ENCODE measurements at regions not wholly inside any gene's neighbourhood (a gene's known extent, or its start where the extent isn't known, plus 50 kb on each side); places are given as distances from the start of the nearest gene placed in this dataset.

DNA sequence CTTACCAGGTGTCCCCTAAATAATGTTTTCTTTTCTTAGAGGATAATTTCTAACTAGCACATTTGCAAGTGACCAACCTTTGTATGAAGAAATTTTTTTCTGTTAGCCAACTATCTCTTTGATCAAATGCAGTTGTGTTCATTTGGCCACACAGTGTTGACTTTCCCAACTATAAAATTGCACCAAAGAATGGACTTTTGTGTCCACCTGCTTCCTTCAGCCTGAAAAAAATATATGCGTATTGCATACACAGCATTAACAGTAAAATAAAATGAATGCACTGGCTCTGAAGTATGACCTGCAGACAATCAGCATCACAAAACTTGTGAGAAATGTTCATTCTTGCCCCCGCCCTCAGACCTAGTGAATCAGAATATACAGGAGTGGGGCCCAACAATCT is 342.0 kb downstream of the SEC23A start:
- Histone ChIP-seq H3K4me1 (ENCODE audit: control insufficient read depth, low read depth, low read length) (no peaks in the 10 kb centered on the region), H3K27me3 (ENCODE audit: control insufficient read depth, insufficient read depth, low read length) (no peaks in the 10 kb centered on the region), H3K27ac (ENCODE audit: low read length) (no peak overlapping the region), H3K9ac (ENCODE audit: low read length) (no peak overlapping the region), H3K9me3 (ENCODE audit: control insufficient read depth, low read depth, low read length) (no peaks in the 10 kb centered on the region), H3K36me3 (ENCODE audit: control insufficient read depth, low read depth, low read length) (no peaks in the 10 kb centered on the region), H3K4me3 (ENCODE audit: low read length) (no peak overlapping the region)

DNA sequence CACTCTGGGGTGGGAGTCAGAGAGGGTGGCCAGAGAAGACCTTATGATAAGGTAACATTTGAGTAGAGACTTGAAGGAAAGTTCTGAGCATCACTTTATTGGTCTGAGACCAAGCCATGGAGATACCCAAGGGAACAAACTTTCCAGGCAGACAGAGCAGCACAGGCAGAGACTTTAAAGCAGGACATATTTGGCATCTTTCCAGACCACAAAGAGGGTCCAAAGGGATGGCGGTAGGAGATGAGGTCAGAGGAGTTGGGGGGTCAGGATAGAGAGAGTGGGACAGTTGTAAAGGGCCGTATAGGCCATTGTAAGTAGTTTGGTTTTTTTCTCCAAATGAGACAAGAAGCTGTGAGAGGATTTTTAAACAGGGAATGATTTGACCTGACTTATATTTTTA is 344.4 kb downstream of the SEC23A start:
- Histone ChIP-seq H3K9ac (ENCODE audit: low read length) (no peak overlapping the region), H3K4me3 (ENCODE audit: low read length) (no peak overlapping the region), H3K27me3 (ENCODE audit: control insufficient read depth, insufficient read depth, low read length) (no peaks in the 10 kb centered on the region), H3K27ac (ENCODE audit: low read length) (no peak overlapping the region), H3K36me3 (ENCODE audit: control insufficient read depth, low read depth, low read length) (no peaks in the 10 kb centered on the region), H3K9me3 (ENCODE audit: control insufficient read depth, low read depth, low read length) (no peaks in the 10 kb centered on the region), H3K4me1 (ENCODE audit: control insufficient read depth, low read depth, low read length) (peaks cover 6% of the 10 kb centered on the region)

DNA sequence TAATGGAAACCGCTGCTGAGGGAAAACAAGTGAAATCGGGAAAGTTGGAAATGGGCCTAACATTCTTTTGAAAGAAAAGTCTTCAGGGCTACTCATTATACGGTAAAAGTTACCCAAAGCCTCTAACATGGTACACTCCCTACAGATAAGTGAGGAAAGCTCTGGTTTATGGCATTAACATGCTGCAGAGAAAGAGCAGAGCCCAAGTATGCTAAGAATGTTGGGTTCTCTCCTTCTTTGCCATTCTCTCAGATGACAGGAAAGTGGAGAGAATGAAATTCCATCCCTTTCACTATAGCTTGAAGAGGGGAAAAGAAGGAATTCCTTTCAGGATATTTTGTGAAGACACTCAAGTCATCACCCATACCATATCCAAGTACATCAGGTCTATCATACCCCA is 348.0 kb downstream of the SEC23A start:
- Histone ChIP-seq H3K4me3 (ENCODE audit: low read length) (no peak overlapping the region), H3K27me3 (ENCODE audit: control insufficient read depth, insufficient read depth, low read length) (no peaks in the 10 kb centered on the region), H3K9me3 (ENCODE audit: control insufficient read depth, low read depth, low read length) (no peaks in the 10 kb centered on the region), H3K36me3 (ENCODE audit: control insufficient read depth, low read depth, low read length) (no peaks in the 10 kb centered on the region), H3K4me1 (ENCODE audit: control insufficient read depth, low read depth, low read length) (peaks cover 9% of the 10 kb centered on the region), H3K9ac (ENCODE audit: low read length) (no peak overlapping the region), H3K27ac (ENCODE audit: low read length) (no peak overlapping the region)

DNA sequence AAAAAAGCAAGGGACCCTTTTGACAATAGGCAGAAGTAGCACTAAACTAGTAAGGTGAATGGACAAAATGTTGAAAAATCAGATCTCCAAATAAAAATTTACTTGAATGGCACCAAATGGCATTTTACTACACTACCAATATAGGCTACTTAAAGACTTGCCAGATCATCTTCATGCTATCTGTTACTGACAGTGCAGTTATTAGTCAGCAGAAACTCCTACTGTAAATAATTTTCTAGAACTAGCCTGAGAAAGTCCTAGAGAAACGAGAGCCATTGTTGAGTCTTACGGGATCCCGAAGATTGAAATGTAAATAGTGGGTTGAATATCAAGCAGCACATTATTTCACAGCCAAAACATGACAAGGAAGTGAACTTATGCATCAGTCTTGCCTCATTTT is 350.3 kb downstream of the SEC23A start:
- H3K9me3 ChIP-seq (ENCODE audit: control insufficient read depth, low read depth, low read length), result no peaks in the 10 kb centered on the region
- peaks cover 9% of the 10 kb centered on the region for H3K4me1 ChIP-seq (ENCODE audit: control insufficient read depth, low read depth, low read length)
- no peak overlapping the region for H3K27ac ChIP-seq (ENCODE audit: low read length)
- no peak overlapping the region for H3K4me3 ChIP-seq (ENCODE audit: low read length)
- H3K27me3 ChIP-seq (ENCODE audit: control insufficient read depth, insufficient read depth, low read length), result no peaks in the 10 kb centered on the region
- H3K36me3 ChIP-seq (ENCODE audit: control insufficient read depth, low read depth, low read length), result no peaks in the 10 kb centered on the region
- H3K9ac ChIP-seq (ENCODE audit: low read length), result no peak overlapping the region

DNA sequence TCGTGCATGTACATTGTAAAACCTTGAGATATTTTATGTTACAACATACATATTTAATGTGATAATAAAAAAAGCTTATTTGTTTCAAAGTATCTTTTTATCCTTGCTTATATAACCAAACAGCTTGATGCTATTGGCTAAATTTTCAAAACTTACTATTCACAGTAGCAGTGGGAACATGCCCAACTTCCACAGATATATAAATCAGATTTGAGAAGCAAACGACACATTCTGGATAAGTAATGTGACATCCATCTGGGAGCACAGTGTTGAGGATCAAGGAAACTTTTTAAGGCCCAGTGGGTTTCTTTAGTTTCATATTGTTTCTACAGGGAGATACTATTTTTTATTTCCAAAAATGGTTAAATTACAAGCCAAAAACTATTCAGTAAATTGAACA is 350.7 kb downstream of the SEC23A start:
- Histone ChIP-seq H3K9me3 (ENCODE audit: control insufficient read depth, low read depth, low read length) (no peaks in the 10 kb centered on the region), H3K27ac (ENCODE audit: low read length) (no peak overlapping the region), H3K27me3 (ENCODE audit: control insufficient read depth, insufficient read depth, low read length) (no peaks in the 10 kb centered on the region), H3K4me1 (ENCODE audit: control insufficient read depth, low read depth, low read length) (peaks cover 9% of the 10 kb centered on the region), H3K9ac (ENCODE audit: low read length) (no peak overlapping the region), H3K36me3 (ENCODE audit: control insufficient read depth, low read depth, low read length) (no peaks in the 10 kb centered on the region), H3K4me3 (ENCODE audit: low read length) (no peak overlapping the region)

DNA sequence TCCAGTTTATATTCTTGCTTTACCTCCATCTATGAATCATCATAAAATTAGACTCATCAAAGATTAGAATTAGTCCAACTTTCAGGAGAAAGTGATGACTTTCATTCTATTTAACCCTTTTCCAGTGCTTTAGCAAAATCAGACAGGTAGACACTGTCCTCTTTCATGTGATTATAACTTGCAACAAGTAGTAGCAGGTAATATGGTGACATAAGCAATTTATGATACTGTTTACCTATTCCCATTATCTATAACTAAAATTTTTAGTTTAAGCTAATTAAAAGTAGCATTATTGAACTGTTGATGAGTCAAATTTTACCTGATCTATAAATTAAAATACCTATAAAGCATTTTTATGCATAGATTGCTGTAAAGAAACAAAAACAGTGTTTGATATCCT is 351.6 kb downstream of the SEC23A start:
- Histone ChIP-seq H3K27ac (ENCODE audit: low read length) (no peak overlapping the region), H3K36me3 (ENCODE audit: control insufficient read depth, low read depth, low read length) (no peaks in the 10 kb centered on the region), H3K4me1 (ENCODE audit: control insufficient read depth, low read depth, low read length) (peaks cover 9% of the 10 kb centered on the region), H3K4me3 (ENCODE audit: low read length) (no peak overlapping the region), H3K9me3 (ENCODE audit: control insufficient read depth, low read depth, low read length) (no peaks in the 10 kb centered on the region), H3K9ac (ENCODE audit: low read length) (no peak overlapping the region), H3K27me3 (ENCODE audit: control insufficient read depth, insufficient read depth, low read length) (no peaks in the 10 kb centered on the region)

DNA sequence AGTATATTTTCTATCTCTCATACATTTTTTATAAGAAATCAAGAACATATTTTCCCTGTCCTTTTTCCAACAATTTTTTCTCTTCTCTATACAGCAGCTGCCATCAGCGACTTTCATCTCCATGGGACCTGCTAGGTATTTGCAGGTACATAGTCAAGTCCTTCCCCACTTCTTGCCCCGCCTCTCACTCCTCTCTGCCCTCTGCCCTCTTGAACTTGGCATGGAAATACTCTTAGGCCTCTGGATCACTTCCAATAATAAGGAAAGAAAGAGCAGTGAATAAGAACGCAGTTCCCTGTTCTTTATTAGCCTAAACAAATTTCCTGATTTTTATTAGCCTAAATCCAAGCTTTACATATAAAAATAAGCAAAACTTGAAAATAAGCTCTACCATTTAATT is 353.1 kb downstream of the SEC23A start:
- Histone ChIP-seq H3K9ac (ENCODE audit: low read length) (no peak overlapping the region), H3K9me3 (ENCODE audit: control insufficient read depth, low read depth, low read length) (no peaks in the 10 kb centered on the region), H3K4me1 (ENCODE audit: control insufficient read depth, low read depth, low read length) (peaks cover 6% of the 10 kb centered on the region), H3K4me3 (ENCODE audit: low read length) (no peak overlapping the region), H3K27me3 (ENCODE audit: control insufficient read depth, insufficient read depth, low read length) (no peaks in the 10 kb centered on the region), H3K27ac (ENCODE audit: low read length) (no peak overlapping the region), H3K36me3 (ENCODE audit: control insufficient read depth, low read depth, low read length) (no peaks in the 10 kb centered on the region)

DNA sequence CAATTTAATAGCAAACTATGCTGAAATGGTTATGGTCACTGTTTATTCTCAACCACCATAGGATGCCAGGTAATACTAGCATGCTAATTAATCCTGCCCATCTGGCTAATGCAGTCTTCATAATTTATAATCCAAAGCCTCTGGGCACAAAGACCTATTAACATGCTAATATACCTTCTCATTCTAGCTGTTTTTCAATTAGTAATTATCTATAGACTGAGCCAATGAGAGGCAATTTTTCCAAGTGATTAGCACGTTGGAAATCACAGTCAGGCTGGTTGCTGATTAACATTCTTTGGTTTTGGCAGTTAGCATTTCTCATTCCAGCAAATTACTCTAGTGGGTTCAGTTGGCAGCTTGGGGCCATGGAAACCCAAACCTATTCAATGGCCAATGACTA is 357.2 kb downstream of the SEC23A start:
- Histone ChIP-seq H3K9me3 (ENCODE audit: control insufficient read depth, low read depth, low read length) (no peaks in the 10 kb centered on the region), H3K27ac (ENCODE audit: low read length) (no peak overlapping the region), H3K9ac (ENCODE audit: low read length) (no peak overlapping the region), H3K27me3 (ENCODE audit: control insufficient read depth, insufficient read depth, low read length) (no peaks in the 10 kb centered on the region), H3K4me3 (ENCODE audit: low read length) (no peak overlapping the region), H3K36me3 (ENCODE audit: control insufficient read depth, low read depth, low read length) (no peaks in the 10 kb centered on the region), H3K4me1 (ENCODE audit: control insufficient read depth, low read depth, low read length) (peaks cover 2% of the 10 kb centered on the region)

DNA sequence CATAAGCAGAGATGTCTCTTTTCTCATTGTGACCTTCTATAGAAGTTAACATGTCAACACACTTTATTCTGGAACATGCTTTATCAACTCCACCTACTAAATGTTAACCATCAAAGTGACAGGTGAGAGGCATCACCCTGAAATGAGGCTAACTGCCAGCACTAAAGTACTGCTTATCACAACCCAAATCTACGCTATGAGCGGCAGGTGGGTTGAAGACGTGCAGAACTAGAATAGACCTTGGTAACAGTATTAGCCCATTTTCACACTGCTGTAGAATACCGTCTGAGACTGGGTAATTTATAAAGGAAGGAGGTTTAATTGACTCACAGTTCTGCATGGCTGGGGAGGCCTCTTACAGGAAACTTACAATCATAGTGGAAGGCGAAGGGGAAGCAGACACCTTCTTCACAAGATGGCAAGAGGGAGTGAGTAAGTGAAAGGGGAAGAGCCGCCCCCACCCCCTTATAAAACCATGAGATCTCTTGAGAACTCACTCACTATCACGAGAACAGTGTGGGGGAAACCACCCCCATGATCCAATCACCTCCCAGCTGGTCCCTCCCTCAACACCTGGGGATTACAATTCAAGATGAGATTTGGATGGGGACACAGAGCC is 359.0 kb downstream of the SEC23A start:
- Histone ChIP-seq H3K36me3 (ENCODE audit: control insufficient read depth, low read depth, low read length) (no peaks in the 10 kb centered on the region), H3K27ac (ENCODE audit: low read length) (no peak overlapping the region), H3K4me3 (ENCODE audit: low read length) (no peak overlapping the region), H3K9ac (ENCODE audit: low read length) (no peak overlapping the region), H3K27me3 (ENCODE audit: control insufficient read depth, insufficient read depth, low read length) (no peaks in the 10 kb centered on the region), H3K4me1 (ENCODE audit: control insufficient read depth, low read depth, low read length) (no peaks in the 10 kb centered on the region), H3K9me3 (ENCODE audit: control insufficient read depth, low read depth, low read length) (no peaks in the 10 kb centered on the region)

DNA sequence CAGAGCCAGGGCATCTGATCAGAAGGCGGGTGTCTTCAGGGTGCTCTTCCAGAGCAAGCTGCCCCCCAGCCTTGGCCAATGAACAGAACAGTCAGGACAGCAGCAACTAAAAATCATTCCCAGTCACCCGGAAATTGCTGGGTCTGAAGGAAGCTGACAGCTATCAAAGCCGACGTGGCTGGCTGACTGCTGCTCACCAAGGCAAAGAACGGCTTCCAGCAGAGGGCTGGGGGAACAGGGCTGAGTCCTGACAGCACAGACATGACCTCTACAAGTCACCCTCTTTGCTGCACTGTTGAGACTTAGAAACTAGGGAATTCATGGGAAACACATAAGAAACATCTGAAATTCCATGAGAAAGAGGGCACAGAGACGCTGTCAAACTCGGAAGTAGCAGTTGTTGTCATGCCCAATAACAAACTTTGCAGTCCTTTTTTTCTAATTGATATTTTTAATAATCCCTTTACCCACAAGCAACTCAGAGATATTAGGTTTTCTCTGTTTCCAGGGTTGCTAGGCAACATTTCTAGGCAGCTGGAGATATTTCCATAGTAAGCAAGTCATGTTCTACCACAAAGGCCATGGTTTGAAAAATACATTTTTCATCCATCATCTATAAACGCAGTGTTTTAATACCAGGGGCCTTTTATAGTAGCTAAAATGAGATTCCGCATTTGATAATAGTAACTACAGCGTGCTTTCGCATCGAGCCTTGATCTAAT is 365.2 kb downstream of the SEC23A start:
- Histone ChIP-seq H3K4me1 (ENCODE audit: control insufficient read depth, low read depth, low read length) (no peaks in the 10 kb centered on the region), H3K27ac (ENCODE audit: low read length) (no peak overlapping the region), H3K36me3 (ENCODE audit: control insufficient read depth, low read depth, low read length) (no peaks in the 10 kb centered on the region), H3K27me3 (ENCODE audit: control insufficient read depth, insufficient read depth, low read length) (no peaks in the 10 kb centered on the region), H3K9ac (ENCODE audit: low read length) (no peak overlapping the region), H3K4me3 (ENCODE audit: low read length) (no peak overlapping the region), H3K9me3 (ENCODE audit: control insufficient read depth, low read depth, low read length) (no peaks in the 10 kb centered on the region)

DNA sequence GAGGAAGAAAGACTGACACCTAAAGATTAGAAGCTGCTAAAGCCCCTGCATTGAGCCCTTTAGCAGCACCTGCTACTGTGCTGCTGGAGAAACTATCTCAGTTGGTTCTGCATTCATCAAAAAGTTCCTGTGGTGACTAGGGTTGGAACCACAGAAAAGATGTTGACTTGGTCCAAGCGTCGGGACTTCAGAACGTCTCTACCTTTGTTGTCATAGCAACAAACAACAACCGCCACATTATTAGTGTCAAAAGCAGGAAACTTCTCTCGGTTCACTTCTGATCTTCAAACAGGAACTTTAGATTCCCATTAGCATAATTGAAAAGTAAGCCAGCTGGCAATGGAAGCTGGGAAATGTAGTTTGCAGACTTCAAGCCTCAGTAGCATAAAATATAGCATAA is 368.0 kb downstream of the SEC23A start:
- Histone ChIP-seq H3K27me3 (ENCODE audit: control insufficient read depth, insufficient read depth, low read length) (no peaks in the 10 kb centered on the region), H3K36me3 (ENCODE audit: control insufficient read depth, low read depth, low read length) (no peaks in the 10 kb centered on the region), H3K4me3 (ENCODE audit: low read length) (no peak overlapping the region), H3K9me3 (ENCODE audit: control insufficient read depth, low read depth, low read length) (no peaks in the 10 kb centered on the region), H3K9ac (ENCODE audit: low read length) (no peak overlapping the region), H3K27ac (ENCODE audit: low read length) (no peak overlapping the region), H3K4me1 (ENCODE audit: control insufficient read depth, low read depth, low read length) (no peaks in the 10 kb centered on the region)

DNA sequence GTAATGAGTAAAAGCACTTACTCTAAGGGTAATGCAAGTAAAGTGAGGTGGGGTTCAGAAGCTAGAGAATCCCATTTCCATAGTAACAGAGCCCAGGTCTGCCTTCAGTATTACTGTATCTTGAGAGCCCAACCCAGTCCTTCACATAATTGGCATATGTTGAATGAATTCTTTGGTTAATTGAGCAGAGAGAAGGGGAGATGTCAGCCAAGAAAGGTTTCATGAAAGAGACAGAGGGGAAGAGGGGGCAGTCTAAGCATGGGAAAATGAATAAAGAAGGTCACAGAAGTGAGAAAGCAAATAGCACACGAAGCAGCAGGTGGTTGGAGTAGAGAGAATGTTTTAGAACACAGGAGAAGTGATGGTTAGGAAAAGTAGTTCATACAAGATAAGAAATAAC is 371.1 kb downstream of the SEC23A start:
- no peak overlapping the region for H3K4me3 ChIP-seq (ENCODE audit: low read length)
- H3K9ac ChIP-seq (ENCODE audit: low read length), result no peak overlapping the region
- H3K27me3 ChIP-seq (ENCODE audit: control insufficient read depth, insufficient read depth, low read length), result no peaks in the 10 kb centered on the region
- H3K36me3 ChIP-seq (ENCODE audit: control insufficient read depth, low read depth, low read length), result no peaks in the 10 kb centered on the region
- no peaks in the 10 kb centered on the region for H3K4me1 ChIP-seq (ENCODE audit: control insufficient read depth, low read depth, low read length)
- H3K9me3 ChIP-seq (ENCODE audit: control insufficient read depth, low read depth, low read length), result no peaks in the 10 kb centered on the region
- no peak overlapping the region for H3K27ac ChIP-seq (ENCODE audit: low read length)
